ENCODE measurements at regions not wholly inside any gene's neighbourhood (a gene's known extent, or its start where the extent isn't known, plus 50 kb on each side); places are given as distances from the start of the nearest gene placed in this dataset.
"Not testable (repeated sequence)": the region's sequence is repeated elsewhere in the genome, so short reads cannot be mapped to it uniquely, and the experiment has no call there.

DNA sequence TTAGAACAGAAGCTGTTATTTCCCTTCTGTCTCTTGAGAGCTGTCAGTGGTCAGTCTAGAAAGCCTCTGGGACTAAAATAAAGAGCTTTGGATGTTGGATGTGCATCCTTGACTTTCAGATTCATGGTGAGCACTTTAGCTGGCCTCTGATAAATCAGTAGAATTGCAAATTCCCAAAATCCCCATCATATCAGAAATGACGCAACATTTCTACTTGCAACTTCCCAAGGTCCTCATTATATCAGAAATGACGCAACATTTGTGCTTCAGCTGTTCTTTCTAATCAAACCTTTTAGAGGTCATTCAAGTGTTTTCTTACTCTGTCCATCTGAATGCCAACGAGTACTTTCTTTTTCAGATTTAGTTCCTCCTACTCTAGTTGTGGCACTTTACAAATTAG lies 167.3 kb upstream of the MOCS2 start:
- Mint-ChIP-seq H3K36me3 (ENCODE audit: low read depth) (no peaks in the 10 kb centered on the region), H3K27me3 (no peaks in the 10 kb centered on the region), H3K27ac (no peak overlapping the region), H3K4me1 (no peaks in the 10 kb centered on the region), H3K9me3 (ENCODE audit: low read depth) (peaks cover 2% of the 10 kb centered on the region), H3K4me3 (no peak overlapping the region)
- ChIA-PET POLR2A (interaction anchor here (0.6 kb wide), 1 partner anchor 544 kb away, joined by 3 read pairs; no protein-coding TSS in a partner anchor), CTCF (no interaction called here)
- ATAC-seq, result no peak
- intact Hi-C loops (cut with DNase I, micrococcal nuclease), result no loop called here
- no peak for DNase-seq

- CTCF ChIA-PET, result no interaction called here
- intact Hi-C loops (cut with DNase I, micrococcal nuclease), result no loop called here
- no peak overlapping the region for H3K4me3 Mint-ChIP-seq
- DNase-seq, result no peak
- no peak overlapping the region for H3K27ac Mint-ChIP-seq
- no peaks in the 10 kb centered on the region for H3K4me1 Mint-ChIP-seq
- H3K36me3 Mint-ChIP-seq (ENCODE audit: low read depth), result no peaks in the 10 kb centered on the region
- POLR2A ChIA-PET, result no interaction called here
- ATAC-seq, result no peak
- no peaks in the 10 kb centered on the region for H3K27me3 Mint-ChIP-seq
- H3K9me3 Mint-ChIP-seq (ENCODE audit: low read depth), result no peaks in the 10 kb centered on the region
Measured at GRCh38 chr5:53277491-53277890, 167.9 kb upstream of the MOCS2 start.

DNA sequence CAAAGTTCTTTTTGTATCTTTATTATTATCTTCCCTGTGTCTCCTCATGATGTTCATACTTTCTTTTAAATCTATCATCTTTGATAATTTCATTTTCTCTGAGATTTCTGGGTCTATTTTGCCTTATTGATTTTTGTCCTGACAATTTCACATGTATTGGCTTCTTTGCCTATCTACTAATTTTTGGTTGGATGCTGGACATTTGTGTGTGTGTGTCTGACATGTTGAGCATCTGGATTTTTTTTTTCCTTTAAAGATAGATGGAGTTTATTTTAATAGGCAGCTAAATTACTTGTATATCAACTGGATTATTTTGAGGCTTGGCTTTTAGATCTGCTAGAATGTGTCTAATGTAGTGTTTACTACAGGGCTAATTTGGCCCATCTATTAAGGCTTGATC lies 178.0 kb upstream of the MOCS2 start:
- CTCF ChIA-PET, result interaction anchor here (0.7 kb wide), 1 partner anchor 146 kb away, joined by 5 read pairs; no protein-coding TSS in a partner anchor
- H3K27ac Mint-ChIP-seq, result no peak overlapping the region
- peaks cover 13% of the 10 kb centered on the region for H3K9me3 Mint-ChIP-seq (ENCODE audit: low read depth)
- H3K27me3 Mint-ChIP-seq, result peaks cover 9% of the 10 kb centered on the region
- no peak overlapping the region for H3K4me3 Mint-ChIP-seq
- POLR2A ChIA-PET, result interaction anchor here (0.7 kb wide), 1 partner anchor 453 kb away, joined by 5 read pairs; no protein-coding TSS in a partner anchor
- H3K36me3 Mint-ChIP-seq (ENCODE audit: low read depth), result no peaks in the 10 kb centered on the region
- no peaks in the 10 kb centered on the region for H3K4me1 Mint-ChIP-seq
- DNase-seq, result no peak
- no peak for ATAC-seq
- intact Hi-C loops (cut with DNase I, micrococcal nuclease), result no loop called here

- ChIA-PET POLR2A (no interaction called here), CTCF (no interaction called here)
- Mint-ChIP-seq H3K4me1 (no peaks in the 10 kb centered on the region), H3K27ac (no peak overlapping the region), H3K27me3 (peaks cover 13% of the 10 kb centered on the region), H3K4me3 (no peak overlapping the region), H3K36me3 (ENCODE audit: low read depth) (no peaks in the 10 kb centered on the region), H3K9me3 (ENCODE audit: low read depth) (peaks cover 13% of the 10 kb centered on the region)
- intact Hi-C loops (cut with DNase I, micrococcal nuclease), result no loop called here
- DNase-seq (no peak), ATAC-seq (no peak)
Measured at GRCh38 chr5:53288511-53288910, 179.0 kb upstream of the MOCS2 start.

GRCh38 chr5:53291047-53291446 lies 181.5 kb upstream of the MOCS2 start:
- H3K9me3 Mint-ChIP-seq (ENCODE audit: low read depth), result peaks cover 10% of the 10 kb centered on the region
- peaks cover 20% of the 10 kb centered on the region for H3K27me3 Mint-ChIP-seq
- intact Hi-C loops (cut with DNase I, micrococcal nuclease), result no loop called here
- no peaks in the 10 kb centered on the region for H3K36me3 Mint-ChIP-seq (ENCODE audit: low read depth)
- no peak overlapping the region for H3K27ac Mint-ChIP-seq
- CTCF ChIA-PET, result interaction anchor here (0.7 kb wide), 1 partner anchor 414 kb away, joined by 3 read pairs; no protein-coding TSS in a partner anchor
- DNase-seq (no peak), ATAC-seq (no peak)
- POLR2A ChIA-PET, result no interaction called here
- H3K4me3 Mint-ChIP-seq, result no peak overlapping the region
- H3K4me1 Mint-ChIP-seq, result no peaks in the 10 kb centered on the region

GRCh38 chr5:53291528-53291927 lies 182.0 kb upstream of the MOCS2 start:
- peaks cover 20% of the 10 kb centered on the region for H3K27me3 Mint-ChIP-seq
- ATAC-seq (no peak), DNase-seq (no peak)
- peaks cover 10% of the 10 kb centered on the region for H3K9me3 Mint-ChIP-seq (ENCODE audit: low read depth)
- no peak overlapping the region for H3K4me3 Mint-ChIP-seq
- intact Hi-C loops (cut with DNase I, micrococcal nuclease), result no loop called here
- H3K4me1 Mint-ChIP-seq, result no peaks in the 10 kb centered on the region
- H3K27ac Mint-ChIP-seq, result no peak overlapping the region
- ChIA-PET POLR2A (no interaction called here), CTCF (no interaction called here)
- no peaks in the 10 kb centered on the region for H3K36me3 Mint-ChIP-seq (ENCODE audit: low read depth)

GRCh38 chr5:53298841-53299240 lies 181.6 kb upstream of the FST start:
- ATAC-seq, result peak; percentile 10
- intact Hi-C loops (cut with DNase I, micrococcal nuclease), result no loop called here
- no peak overlapping the region for H3K27ac Mint-ChIP-seq
- POLR2A ChIA-PET, result no interaction called here
- H3K9me3 Mint-ChIP-seq (ENCODE audit: low read depth), result peaks cover 4% of the 10 kb centered on the region
- H3K27me3 Mint-ChIP-seq, result peaks cover 15% of the 10 kb centered on the region
- H3K36me3 Mint-ChIP-seq (ENCODE audit: low read depth), result no peaks in the 10 kb centered on the region
- CTCF ChIA-PET, result no interaction called here
- no peak for DNase-seq
- H3K4me3 Mint-ChIP-seq, result no peak overlapping the region
- peaks cover 19% of the 10 kb centered on the region for H3K4me1 Mint-ChIP-seq

GRCh38 chr5:53302529-53302928 lies 177.9 kb upstream of the FST start:
- Mint-ChIP-seq H3K27me3 (peaks cover 12% of the 10 kb centered on the region), H3K36me3 (ENCODE audit: low read depth) (no peaks in the 10 kb centered on the region), H3K4me1 (peaks cover 20% of the 10 kb centered on the region), H3K4me3 (no peak overlapping the region), H3K9me3 (ENCODE audit: low read depth) (peaks cover 10% of the 10 kb centered on the region), H3K27ac (peak overlapping the region; percentile 33)
- ChIA-PET POLR2A (no interaction called here), CTCF (no interaction called here)
- intact Hi-C loops (cut with DNase I, micrococcal nuclease), result loop anchor here (2.0 to 5.0 kb wide), 2 partner anchors 64 to 180 kb away; partner anchors contain the start of gene FST (in 1 of the 2)
- DNase-seq (no peak), ATAC-seq (no peak)

- H3K36me3 Mint-ChIP-seq (ENCODE audit: low read depth), result no peaks in the 10 kb centered on the region
- POLR2A ChIA-PET, result no interaction called here
- intact Hi-C loops (cut with DNase I, micrococcal nuclease), result loop anchor here (1.0 to 5.0 kb wide), 3 partner anchors 64 to 234 kb away; partner anchors contain the start of gene FST (in 1 of the 2)
- no peak overlapping the region for H3K4me3 Mint-ChIP-seq
- DNase-seq, result peak; percentile 14
- ATAC-seq, result peak; percentile 93
- H3K9me3 Mint-ChIP-seq (ENCODE audit: low read depth), result peaks cover 12% of the 10 kb centered on the region
- peaks cover 12% of the 10 kb centered on the region for H3K27me3 Mint-ChIP-seq
- CTCF ChIA-PET, result no interaction called here
- peak overlapping the region; percentile 33 for H3K27ac Mint-ChIP-seq
- peaks cover 20% of the 10 kb centered on the region for H3K4me1 Mint-ChIP-seq
Measured at GRCh38 chr5:53303105-53303504, 177.3 kb upstream of the FST start.

GRCh38 chr5:53305316-53305715 lies 175.1 kb upstream of the FST start:
- DNase-seq; H3K4me3 Mint-ChIP-seq; ATAC-seq; intact Hi-C loops (cut with DNase I, micrococcal nuclease); POLR2A ChIA-PET; H3K27ac Mint-ChIP-seq; CTCF ChIA-PET; H3K36me3 Mint-ChIP-seq (ENCODE audit: low read depth): not testable (repeated sequence)
- Mint-ChIP-seq H3K9me3 (ENCODE audit: low read depth) (peaks cover 16% of the 10 kb centered on the region), H3K4me1 (peaks cover 16% of the 10 kb centered on the region), H3K27me3 (peaks cover 15% of the 10 kb centered on the region)

- DNase-seq, result no peak
- Mint-ChIP-seq H3K27ac (no peak overlapping the region), H3K36me3 (ENCODE audit: low read depth) (no peaks in the 10 kb centered on the region), H3K27me3 (peaks cover 15% of the 10 kb centered on the region), H3K4me1 (no peaks in the 10 kb centered on the region), H3K9me3 (ENCODE audit: low read depth) (peaks cover 12% of the 10 kb centered on the region), H3K4me3 (no peak overlapping the region)
- no peak for ATAC-seq
- ChIA-PET CTCF (no interaction called here), POLR2A (no interaction called here)
- intact Hi-C loops (cut with DNase I, micrococcal nuclease), result no loop called here
Measured at GRCh38 chr5:53309653-53310052, 170.8 kb upstream of the FST start.

GRCh38 chr5:53311681-53312080 lies 168.7 kb upstream of the FST start:
- Mint-ChIP-seq H3K36me3 (ENCODE audit: low read depth) (no peaks in the 10 kb centered on the region), H3K27me3 (peaks cover 12% of the 10 kb centered on the region), H3K9me3 (ENCODE audit: low read depth) (peaks cover 14% of the 10 kb centered on the region), H3K27ac (no peak overlapping the region), H3K4me3 (no peak overlapping the region), H3K4me1 (no peaks in the 10 kb centered on the region)
- ATAC-seq (no peak), DNase-seq (no peak)
- ChIA-PET POLR2A (no interaction called here), CTCF (interaction anchor here (0.7 kb wide), 1 partner anchor 10 kb away, joined by 4 read pairs; no protein-coding TSS in a partner anchor)
- intact Hi-C loops (cut with DNase I, micrococcal nuclease), result no loop called here

DNA sequence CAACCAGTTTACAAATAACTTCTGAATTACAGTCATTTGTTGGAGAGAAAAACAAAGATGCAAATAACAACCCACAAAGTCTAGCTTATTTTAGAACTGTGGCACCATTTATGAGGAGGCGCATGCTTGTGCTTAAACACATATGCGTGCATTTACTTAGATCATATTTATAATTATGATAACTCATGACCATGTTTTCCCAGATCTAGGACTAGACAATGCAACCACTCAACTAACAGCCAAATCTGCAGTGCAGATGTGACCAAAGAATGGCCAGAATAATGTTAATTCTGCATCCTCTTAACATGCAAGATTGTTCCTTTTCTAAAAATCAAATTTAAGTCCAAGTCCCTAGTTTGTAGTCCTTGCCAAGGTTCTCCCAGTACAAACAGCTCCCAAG lies 167.3 kb upstream of the FST start:
- Mint-ChIP-seq H3K27me3 (peaks cover 12% of the 10 kb centered on the region), H3K36me3 (ENCODE audit: low read depth) (no peaks in the 10 kb centered on the region), H3K4me3 (no peak overlapping the region), H3K4me1 (no peaks in the 10 kb centered on the region), H3K27ac (no peak overlapping the region), H3K9me3 (ENCODE audit: low read depth) (peaks cover 8% of the 10 kb centered on the region)
- intact Hi-C loops (cut with DNase I, micrococcal nuclease), result no loop called here
- CTCF ChIA-PET, result interaction anchor here (0.6 to 0.8 kb wide), 2 partner anchors 34 to 93 kb away, joined by 3 read pairs; no protein-coding TSS in a partner anchor
- ATAC-seq (no peak), DNase-seq (no peak)
- POLR2A ChIA-PET, result no interaction called here
